NCI-H748 treated with DMSO at 0.1 percent for 48 hours (cell line): ENCODE measurements at regions not wholly inside any gene's neighbourhood (a gene's known extent, or its start where the extent isn't known, plus 50 kb on each side); places are given as distances from the start of the nearest gene placed in this dataset.

Experiments
- DNase-seq: peaks from one replicate; lab custom pipeline; 2025; lab: John Stamatoyannopoulos, UW

- no peak for DNase-seq
Observed at GRCh38 chr7:45455662-45456061, 118.5 kb upstream of the ADCY1 start.

GRCh38 chr7:45456105-45456504 is 118.1 kb upstream of the ADCY1 start:
- DNase-seq, result no peak

GRCh38 chr7:45456747-45457524 is 117.2 kb upstream of the ADCY1 start:
- DNase-seq, result no peak

- peak; percentile 77 for DNase-seq
Observed at GRCh38 chr7:45457591-45457990, 116.6 kb upstream of the ADCY1 start.

- peak; percentile 95 for DNase-seq
Observed at GRCh38 chr7:45459476-45459875, 114.7 kb upstream of the ADCY1 start.

- no peak for DNase-seq
Observed at GRCh38 chr7:45460379-45460778, 113.8 kb upstream of the ADCY1 start.

- no peak for DNase-seq
Observed at GRCh38 chr7:45461026-45461425, 113.1 kb upstream of the ADCY1 start.

GRCh38 chr7:45469103-45469502 is 105.1 kb upstream of the ADCY1 start:
- no peak for DNase-seq

- DNase-seq, result no peak
Observed at GRCh38 chr7:45470031-45470430, 104.1 kb upstream of the ADCY1 start.

GRCh38 chr7:45479781-45480180 is 94.4 kb upstream of the ADCY1 start:
- no peak for DNase-seq

GRCh38 chr7:45482451-45482850 is 91.7 kb upstream of the ADCY1 start:
- DNase-seq, result no peak

GRCh38 chr7:45484094-45484493 is 90.1 kb upstream of the ADCY1 start:
- peak; percentile 22 for DNase-seq

- DNase-seq, result no peak
Observed at GRCh38 chr7:45486575-45486974, 87.6 kb upstream of the ADCY1 start.

- no peak for DNase-seq
Observed at GRCh38 chr7:45494885-45495284, 79.3 kb upstream of the ADCY1 start.

GRCh38 chr7:45495618-45496017 is 78.5 kb upstream of the ADCY1 start:
- DNase-seq, result no peak

- no peak for DNase-seq
Observed at GRCh38 chr7:45500257-45500656, 73.9 kb upstream of the ADCY1 start.

- no peak for DNase-seq
Observed at GRCh38 chr7:45501791-45502190, 72.4 kb upstream of the ADCY1 start.

GRCh38 chr7:45506059-45506458 is 68.1 kb upstream of the ADCY1 start:
- DNase-seq, result no peak

- DNase-seq, result no peak
Observed at GRCh38 chr7:45509222-45509621, 64.9 kb upstream of the ADCY1 start.

GRCh38 chr7:45511721-45512597 is 62.2 kb upstream of the ADCY1 start:
- DNase-seq, result no peak

- no peak for DNase-seq
Observed at GRCh38 chr7:45514944-45515343, 59.2 kb upstream of the ADCY1 start.

- DNase-seq, result no peak
Observed at GRCh38 chr7:45515346-45515745, 58.8 kb upstream of the ADCY1 start.
